ENCODE measurements at regions not wholly inside any gene's neighbourhood (a gene's known extent, or its start where the extent isn't known, plus 50 kb on each side); places are given as distances from the start of the nearest gene placed in this dataset.

DNA sequence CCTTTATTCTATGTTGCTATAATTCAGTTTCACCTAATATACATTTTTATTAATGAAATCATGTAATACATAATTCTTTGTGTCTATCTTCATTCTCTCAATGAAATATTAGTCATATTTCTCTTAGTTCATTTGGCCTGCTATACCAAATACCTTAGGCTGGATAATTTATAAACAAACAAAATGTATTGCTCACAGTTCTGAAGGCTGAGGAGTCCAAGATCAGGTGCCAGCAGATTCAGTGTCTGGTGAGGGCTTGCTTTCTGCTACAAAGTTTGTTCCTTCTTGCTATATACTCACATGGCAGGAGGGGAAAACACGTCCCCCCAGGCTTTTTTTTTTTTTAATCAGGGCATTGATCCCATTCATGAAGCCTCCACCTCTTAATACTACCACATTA lies 143.4 kb upstream of the GRB10 start:
- TF ChIP-seq CTCF (conservative IDR thresholded peaks at IDR 0.05; ENCODE audit: low read length): no peak
- TF ChIP-seq EZH2phosphoT487 (IDR thresholded peaks at IDR 0.05; ENCODE audit: borderline replicate concordance): no peak
- H3K4me3 ChIP-seq (ENCODE audit: low read length, poor library complexity, severe bottlenecking): no peak overlapping the region

GRCh38 chr7:50923476-50923875 lies 140.8 kb upstream of the GRB10 start:
- Histone ChIP-seq H3K4me2 (ENCODE audit: low read depth, low read length, poor library complexity, severe bottlenecking) (no peak overlapping the region), H3K9ac (ENCODE audit: low read depth, low read length, poor library complexity, severe bottlenecking) (no peak overlapping the region), H3K4me1 (ENCODE audit: insufficient read depth, low read length, poor library complexity, severe bottlenecking) (no peaks in the 10 kb centered on the region), H3K36me3 (ENCODE audit: insufficient read depth, low read length) (no peaks in the 10 kb centered on the region), H3K4me3 (ENCODE audit: low read length, poor library complexity, severe bottlenecking) (no peak overlapping the region), H3F3A (ENCODE audit: low read depth) (no peaks in the 10 kb centered on the region), H2AFZ (ENCODE audit: low read length) (no peak overlapping the region), H3K9me3 (ENCODE audit: insufficient read depth, low read depth, low read length) (no peaks in the 10 kb centered on the region), H3K9me2 (replicated peaks; ENCODE audit: low read depth, low read length) (no peaks in the 10 kb centered on the region), H3K79me2 (ENCODE audit: insufficient read depth, low read length) (no peaks in the 10 kb centered on the region), H3K27me3 (ENCODE audit: insufficient read depth, low read length, poor library complexity, severe bottlenecking) (no peaks in the 10 kb centered on the region), H4K20me1 (ENCODE audit: insufficient read depth, low read length, poor library complexity, severe bottlenecking) (no peaks in the 10 kb centered on the region)
- TF ChIP-seq CTCF (conservative IDR thresholded peaks at IDR 0.05; ENCODE audit: low read length) (no peak), EZH2phosphoT487 (IDR thresholded peaks at IDR 0.05; ENCODE audit: borderline replicate concordance) (no peak)

More for the DNA sequence above, 143.4 kb upstream of the GRB10 start:
- Histone ChIP-seq H3K9me3 (ENCODE audit: insufficient read depth, low read depth, low read length) (no peaks in the 10 kb centered on the region), H3F3A (ENCODE audit: low read depth) (no peaks in the 10 kb centered on the region), H4K20me1 (ENCODE audit: insufficient read depth, low read length, poor library complexity, severe bottlenecking) (no peaks in the 10 kb centered on the region), H3K9me2 (replicated peaks; ENCODE audit: low read depth, low read length) (no peaks in the 10 kb centered on the region), H3K27me3 (ENCODE audit: insufficient read depth, low read length, poor library complexity, severe bottlenecking) (no peaks in the 10 kb centered on the region), H2AFZ (ENCODE audit: low read length) (no peak overlapping the region), H3K4me2 (ENCODE audit: low read depth, low read length, poor library complexity, severe bottlenecking) (no peak overlapping the region), H3K4me1 (ENCODE audit: insufficient read depth, low read length, poor library complexity, severe bottlenecking) (no peaks in the 10 kb centered on the region), H3K79me2 (ENCODE audit: insufficient read depth, low read length) (no peaks in the 10 kb centered on the region), H3K36me3 (ENCODE audit: insufficient read depth, low read length) (no peaks in the 10 kb centered on the region), H3K9ac (ENCODE audit: low read depth, low read length, poor library complexity, severe bottlenecking) (no peak overlapping the region)

DNA sequence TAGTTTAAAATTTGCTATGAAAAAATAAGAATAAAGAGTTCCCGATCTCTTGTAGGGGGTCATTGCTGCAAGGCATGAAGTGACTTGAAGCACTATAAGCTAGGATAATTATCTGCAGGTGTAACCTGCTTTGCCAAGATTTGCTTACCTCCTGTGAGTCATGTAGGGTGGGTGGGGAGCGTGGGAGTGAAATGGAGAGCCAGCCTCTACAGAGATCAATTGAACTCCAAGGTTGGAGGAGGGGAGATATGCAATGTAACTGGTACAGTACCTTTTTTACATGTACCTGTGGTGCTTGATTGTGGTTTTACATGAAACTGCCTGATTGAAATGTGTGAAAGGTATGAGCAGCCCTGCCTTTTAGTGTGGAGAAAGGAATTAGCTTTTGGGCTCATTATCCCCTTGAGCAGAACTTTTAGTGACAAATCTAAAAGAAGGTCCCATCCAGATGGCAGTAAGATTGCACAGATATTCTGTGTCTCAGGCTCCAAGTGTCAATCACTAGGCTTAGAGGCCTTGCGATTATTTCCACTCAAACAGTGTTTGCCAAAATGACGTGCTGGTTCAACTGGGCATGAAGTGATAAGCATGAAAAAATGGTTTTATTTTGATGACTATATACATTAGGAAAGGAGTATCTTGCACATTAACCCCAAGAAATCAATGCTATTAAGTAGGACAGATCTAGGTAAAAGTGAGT lies 138.6 kb upstream of the GRB10 start:
- no peaks in the 10 kb centered on the region for H3K79me2 ChIP-seq (ENCODE audit: insufficient read depth, low read length)
- no peaks in the 10 kb centered on the region for H3K9me2 ChIP-seq (replicated peaks; ENCODE audit: low read depth, low read length)
- H3K9ac ChIP-seq (ENCODE audit: low read depth, low read length, poor library complexity, severe bottlenecking): no peak overlapping the region
- no peaks in the 10 kb centered on the region for H3K4me1 ChIP-seq (ENCODE audit: insufficient read depth, low read length, poor library complexity, severe bottlenecking)
- H3K9me3 ChIP-seq (ENCODE audit: insufficient read depth, low read depth, low read length): no peaks in the 10 kb centered on the region
- no peak overlapping the region for H2AFZ ChIP-seq (ENCODE audit: low read length)
- no peaks in the 10 kb centered on the region for H4K20me1 ChIP-seq (ENCODE audit: insufficient read depth, low read length, poor library complexity, severe bottlenecking)
- TF ChIP-seq CTCF (conservative IDR thresholded peaks at IDR 0.05; ENCODE audit: low read length) (no peak), EZH2phosphoT487 (IDR thresholded peaks at IDR 0.05; ENCODE audit: borderline replicate concordance) (no peak)
- H3K36me3 ChIP-seq (ENCODE audit: insufficient read depth, low read length): no peaks in the 10 kb centered on the region
- H3K27me3 ChIP-seq (ENCODE audit: insufficient read depth, low read length, poor library complexity, severe bottlenecking): no peaks in the 10 kb centered on the region
- H3F3A ChIP-seq (ENCODE audit: low read depth): no peaks in the 10 kb centered on the region
- H3K4me3 ChIP-seq (ENCODE audit: low read length, poor library complexity, severe bottlenecking): no peak overlapping the region
- no peak overlapping the region for H3K4me2 ChIP-seq (ENCODE audit: low read depth, low read length, poor library complexity, severe bottlenecking)

All from Loucy (cell line).